Skeletal muscle tissue (tissue), 3 donors: ENCODE measurements at regions not wholly inside any gene's neighbourhood (a gene's known extent, or its start where the extent isn't known, plus 50 kb on each side); places are given as distances from the start of the nearest gene placed in this dataset.
"Not testable (repeated sequence)": the region's sequence is repeated elsewhere in the genome, so short reads cannot be mapped to it uniquely, and the experiment has no call there.

Source experiments
- H3K27ac ChIP-seq: one replicate; pipeline ENCODE4 v1.7.0; 2013; ENCODE audit warnings: mild to moderate bottlenecking, low read depth, low read length, inconsistent platforms
- H3K27me3 ChIP-seq, 3 donors: one replicate each; pipeline ENCODE4 v1.7.0; 2013; ENCODE audit warnings: low read length in 3 of 3; ENCODE audit not compliant: control insufficient read depth in 3 of 3, insufficient read depth in 3 of 3
- H3K36me3 ChIP-seq, 3 donors: one replicate each; pipeline ENCODE4 v1.7.0; 2013; ENCODE audit warnings: low read length in 3 of 3; ENCODE audit not compliant: control insufficient read depth in 3 of 3, insufficient read depth in 3 of 3
- H3K4me1 ChIP-seq, 3 donors: one replicate each; pipeline ENCODE4 v1.7.0; 2013; ENCODE audit warnings: low read length in 3 of 3, mild to moderate bottlenecking in 3 of 3; ENCODE audit not compliant: control insufficient read depth in 3 of 3, insufficient read depth in 3 of 3
- H3K4me3 ChIP-seq, 3 donors: one replicate each; pipeline ENCODE4 v1.7.0; 2013; ENCODE audit warnings: low read length in 3 of 3
- H3K9ac ChIP-seq, 3 donors: one replicate each; pipeline ENCODE4 v1.7.0; 2013; ENCODE audit warnings: low read length in 3 of 3, mild to moderate bottlenecking in 3 of 3, moderate library complexity in 2 of 3, low read depth in 1 of 3
- H3K9me3 ChIP-seq, 3 donors: one replicate each; pipeline ENCODE4 v1.7.0; 2013; ENCODE audit warnings: low read length in 3 of 3; ENCODE audit not compliant: control insufficient read depth in 3 of 3
- donor health status: Osteomylitis.

GRCh38 chr6:8939615-8940014 is 504.3 kb upstream of the SLC35B3 start:
- no peak overlapping the region for H3K27ac ChIP-seq

GRCh38 chr6:8934318-8934717 is 499.0 kb upstream of the SLC35B3 start:
- no peak overlapping the region for H3K9ac ChIP-seq
- H3K27me3 ChIP-seq, result no peaks in the 10 kb centered on the region
- no peaks in the 10 kb centered on the region for H3K9me3 ChIP-seq
- no peak overlapping the region for H3K4me3 ChIP-seq
- H3K27ac ChIP-seq, result no peak overlapping the region
- H3K4me1 ChIP-seq, result no peaks in the 10 kb centered on the region
- H3K36me3 ChIP-seq, result no peaks in the 10 kb centered on the region

More at GRCh38 chr6:8939615-8940014, 504.3 kb upstream of the SLC35B3 start:
- no peaks in the 10 kb centered on the region for H3K27me3 ChIP-seq
- H3K36me3 ChIP-seq, result no peaks in the 10 kb centered on the region
- no peak overlapping the region for H3K9ac ChIP-seq
- H3K4me1 ChIP-seq, result no peaks in the 10 kb centered on the region
- H3K9me3 ChIP-seq, result no peaks in the 10 kb centered on the region
- H3K4me3 ChIP-seq, result no peak overlapping the region

GRCh38 chr6:8930009-8930408 is 494.7 kb upstream of the SLC35B3 start:
- no peaks in the 10 kb centered on the region for H3K27me3 ChIP-seq
- H3K9ac ChIP-seq, result no peak overlapping the region
- no peak overlapping the region for H3K4me3 ChIP-seq
- H3K27ac ChIP-seq, result no peak overlapping the region
- H3K9me3 ChIP-seq, result no peaks in the 10 kb centered on the region
- no peaks in the 10 kb centered on the region for H3K4me1 ChIP-seq
- no peaks in the 10 kb centered on the region for H3K36me3 ChIP-seq

- not testable (repeated sequence) for H3K4me3 ChIP-seq, H3K4me1 ChIP-seq, H3K36me3 ChIP-seq, H3K27ac ChIP-seq, H3K27me3 ChIP-seq, H3K9me3 ChIP-seq, H3K9ac ChIP-seq
Observed at GRCh38 chr6:8920244-8920643, 484.9 kb upstream of the SLC35B3 start.

GRCh38 chr6:8918196-8918595 is 482.9 kb upstream of the SLC35B3 start:
- Histone ChIP-seq H3K9ac (no peak overlapping the region), H3K36me3 (no peaks in the 10 kb centered on the region), H3K9me3 (no peaks in the 10 kb centered on the region), H3K27ac (no peak overlapping the region), H3K4me3 (no peak overlapping the region), H3K4me1 (no peaks in the 10 kb centered on the region), H3K27me3 (no peaks in the 10 kb centered on the region)

GRCh38 chr6:8914700-8915099 is 479.4 kb upstream of the SLC35B3 start:
- H3K9ac ChIP-seq, result no peak overlapping the region
- H3K27me3 ChIP-seq, result no peaks in the 10 kb centered on the region
- no peaks in the 10 kb centered on the region for H3K36me3 ChIP-seq
- H3K9me3 ChIP-seq, result peaks cover 0 to 3% (median 2%) of the 10 kb centered on the region in 3 donors
- no peak overlapping the region for H3K27ac ChIP-seq
- H3K4me3 ChIP-seq, result no peak overlapping the region
- H3K4me1 ChIP-seq, result no peaks in the 10 kb centered on the region

- Histone ChIP-seq H3K36me3 (no peaks in the 10 kb centered on the region), H3K4me1 (no peaks in the 10 kb centered on the region), H3K9ac (no peak overlapping the region), H3K27ac (no peak overlapping the region), H3K4me3 (no peak overlapping the region), H3K9me3 (peaks cover 0 to 3% (median 2%) of the 10 kb centered on the region in 3 donors), H3K27me3 (no peaks in the 10 kb centered on the region)
Observed at GRCh38 chr6:8908638-8909037, 473.3 kb upstream of the SLC35B3 start.

- no peak overlapping the region for H3K4me3 ChIP-seq
- H3K9ac ChIP-seq, result no peak overlapping the region
- peaks cover 0 to 4% (median 3%) of the 10 kb centered on the region in 3 donors for H3K9me3 ChIP-seq
- H3K27ac ChIP-seq, result no peak overlapping the region
- H3K4me1 ChIP-seq, result no peaks in the 10 kb centered on the region
- no peaks in the 10 kb centered on the region for H3K27me3 ChIP-seq
- H3K36me3 ChIP-seq, result no peaks in the 10 kb centered on the region
Observed at GRCh38 chr6:8906699-8907098, 471.4 kb upstream of the SLC35B3 start.

GRCh38 chr6:8905757-8906156 is 470.4 kb upstream of the SLC35B3 start:
- Histone ChIP-seq H3K9ac (no peak overlapping the region), H3K27ac (no peak overlapping the region), H3K27me3 (no peaks in the 10 kb centered on the region)

GRCh38 chr6:8904754-8905153 is 469.4 kb upstream of the SLC35B3 start:
- Histone ChIP-seq H3K4me1 (no peaks in the 10 kb centered on the region), H3K9ac (no peak overlapping the region), H3K27ac (no peak overlapping the region), H3K27me3 (no peaks in the 10 kb centered on the region), H3K9me3 (peaks cover 0 to 4% (median 0%) of the 10 kb centered on the region in 3 donors), H3K36me3 (no peaks in the 10 kb centered on the region), H3K4me3 (no peak overlapping the region)

More at GRCh38 chr6:8905757-8906156, 470.4 kb upstream of the SLC35B3 start:
- no peaks in the 10 kb centered on the region for H3K4me1 ChIP-seq
- H3K4me3 ChIP-seq, result no peak overlapping the region
- peaks cover 0 to 4% (median 0%) of the 10 kb centered on the region in 3 donors for H3K9me3 ChIP-seq
- H3K36me3 ChIP-seq, result no peaks in the 10 kb centered on the region

GRCh38 chr6:8900056-8900455 is 464.7 kb upstream of the SLC35B3 start:
- no peaks in the 10 kb centered on the region for H3K36me3 ChIP-seq
- no peak overlapping the region for H3K27ac ChIP-seq
- no peaks in the 10 kb centered on the region for H3K4me1 ChIP-seq
- H3K4me3 ChIP-seq, result no peak overlapping the region
- H3K9me3 ChIP-seq, result peaks cover 0 to 4% (median 0%) of the 10 kb centered on the region in 3 donors
- no peaks in the 10 kb centered on the region for H3K27me3 ChIP-seq
- no peak overlapping the region for H3K9ac ChIP-seq
